Uterus (tissue), 2 donors: ENCODE measurements at regions not wholly inside any gene's neighbourhood (a gene's known extent, or its start where the extent isn't known, plus 50 kb on each side); places are given as distances from the start of the nearest gene placed in this dataset.

ENCODE experiments used
- POLR2A ChIP-seq, 2 donors: fragments of 450-650 bp; IDR thresholded peaks; one replicate each; pipeline ENCODE4 v1.6.1; 2016; ENCODE audit warnings: antibody characterized with exemption in 2 of 2, mild to moderate bottlenecking in 1 of 2, moderate library complexity in 1 of 2
- TF ChIP-seq, protein P1 (sequence below), 4 experiments: fragments of 200-600 bp in 2 of 4; fragments of 450-650 bp in 2 of 4; sonication (generic) in 2 of 4; IDR thresholded peaks; one replicate each; pipeline ENCODE4 v1.5.1; 2016 to 2019; ENCODE audit warnings: antibody characterized with exemption in 4 of 4, mild to moderate bottlenecking in 2 of 4, moderate library complexity in 1 of 4

DNA sequence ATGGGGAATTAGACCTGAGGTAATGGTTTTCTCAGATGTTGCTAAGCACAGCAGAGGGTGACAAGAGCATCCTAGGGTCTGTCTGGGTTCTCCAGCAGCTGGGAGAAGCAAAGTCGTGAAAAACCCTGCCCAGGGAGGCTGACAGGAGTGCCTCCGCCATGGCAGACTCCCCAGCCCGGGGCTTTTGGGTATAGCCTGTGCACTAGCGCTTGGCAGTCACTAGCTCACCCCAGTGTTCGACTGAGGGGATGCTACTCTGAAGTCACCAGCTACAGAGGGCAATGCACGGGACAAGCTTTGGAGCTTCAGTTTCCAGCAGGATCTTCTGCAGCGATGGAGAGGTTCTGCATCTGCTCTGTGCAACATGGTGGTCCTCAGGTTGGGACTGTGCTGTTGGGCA is 87.5 kb downstream of the ING1 start:
- TF ChIP-seq, protein P1, sequence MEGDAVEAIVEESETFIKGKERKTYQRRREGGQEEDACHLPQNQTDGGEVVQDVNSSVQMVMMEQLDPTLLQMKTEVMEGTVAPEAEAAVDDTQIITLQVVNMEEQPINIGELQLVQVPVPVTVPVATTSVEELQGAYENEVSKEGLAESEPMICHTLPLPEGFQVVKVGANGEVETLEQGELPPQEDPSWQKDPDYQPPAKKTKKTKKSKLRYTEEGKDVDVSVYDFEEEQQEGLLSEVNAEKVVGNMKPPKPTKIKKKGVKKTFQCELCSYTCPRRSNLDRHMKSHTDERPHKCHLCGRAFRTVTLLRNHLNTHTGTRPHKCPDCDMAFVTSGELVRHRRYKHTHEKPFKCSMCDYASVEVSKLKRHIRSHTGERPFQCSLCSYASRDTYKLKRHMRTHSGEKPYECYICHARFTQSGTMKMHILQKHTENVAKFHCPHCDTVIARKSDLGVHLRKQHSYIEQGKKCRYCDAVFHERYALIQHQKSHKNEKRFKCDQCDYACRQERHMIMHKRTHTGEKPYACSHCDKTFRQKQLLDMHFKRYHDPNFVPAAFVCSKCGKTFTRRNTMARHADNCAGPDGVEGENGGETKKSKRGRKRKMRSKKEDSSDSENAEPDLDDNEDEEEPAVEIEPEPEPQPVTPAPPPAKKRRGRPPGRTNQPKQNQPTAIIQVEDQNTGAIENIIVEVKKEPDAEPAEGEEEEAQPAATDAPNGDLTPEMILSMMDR (IDR thresholded peaks at IDR 0.05): no peak
- no peak for TF ChIP-seq POLR2A (IDR thresholded peaks at IDR 0.05)
